Testis (tissue), 2 donors: ENCODE measurements at regions not wholly inside any gene's neighbourhood (a gene's known extent, or its start where the extent isn't known, plus 50 kb on each side); places are given as distances from the start of the nearest gene placed in this dataset.
A peak's percentile ranks its signal among the peaks of the same experiment; 100 is the strongest.

Experiments
- DNase-seq: peaks from one replicate; pipeline ENCODE4 v3.0.0-alpha.2; 2019
- H3K27ac ChIP-seq, 2 donors: fragments of 200-600 bp; sonication (generic); one replicate each; pipeline ENCODE4 v1.5.1; 2019
- H3K27me3 ChIP-seq: fragments of 200-600 bp; sonication (generic); one replicate; pipeline ENCODE4 v1.5.1; 2019
- H3K36me3 ChIP-seq: fragments of 200-600 bp; sonication (generic); one replicate; pipeline ENCODE4 v1.5.1; 2017; ENCODE audit warnings: low read depth; ENCODE audit errors: missing control alignments
- H3K4me1 ChIP-seq: fragments of 200-600 bp; sonication (generic); one replicate; pipeline ENCODE4 v1.5.1; 2019
- H3K4me3 ChIP-seq, 2 donors: fragments of 200-600 bp; sonication (generic); one replicate each; pipeline ENCODE4 v1.5.1; 2017 to 2019
- H3K9me3 ChIP-seq: fragments of 200-600 bp; sonication (generic); one replicate; pipeline ENCODE4 v1.5.1; 2017
- POLR2A ChIP-seq: fragments of 450-650 bp; IDR thresholded peaks from one replicate; pipeline ENCODE4 v1.6.1; 2017; ENCODE audit warnings: antibody characterized with exemption, mild to moderate bottlenecking, moderate library complexity
- WGBS, 2 donors: methylation state at CpG; one replicate each; pipeline ENCODE4 v1.1.5; 2018; 5-methylcytosine and 5-hydroxymethylcytosine counted together
- intact Hi-C: fragments of 100-400 bp; cut with DNase I; formaldehyde crosslinking; loops from one replicate; pipeline ENCODE4 v1.15.1; 2023; ENCODE audit warnings: low total_unique reads
- TF ChIP-seq, protein P1 (sequence below), 3 experiments: fragments of 450-650 bp in 2 of 3; fragments of 200-600 bp in 1 of 3; sonication (generic) in 1 of 3; IDR thresholded peaks; one replicate each; pipeline ENCODE4 v1.5.1; 2016 to 2019; ENCODE audit warnings: antibody characterized with exemption in 3 of 3, mild to moderate bottlenecking in 2 of 3, moderate library complexity in 1 of 3

DNA sequence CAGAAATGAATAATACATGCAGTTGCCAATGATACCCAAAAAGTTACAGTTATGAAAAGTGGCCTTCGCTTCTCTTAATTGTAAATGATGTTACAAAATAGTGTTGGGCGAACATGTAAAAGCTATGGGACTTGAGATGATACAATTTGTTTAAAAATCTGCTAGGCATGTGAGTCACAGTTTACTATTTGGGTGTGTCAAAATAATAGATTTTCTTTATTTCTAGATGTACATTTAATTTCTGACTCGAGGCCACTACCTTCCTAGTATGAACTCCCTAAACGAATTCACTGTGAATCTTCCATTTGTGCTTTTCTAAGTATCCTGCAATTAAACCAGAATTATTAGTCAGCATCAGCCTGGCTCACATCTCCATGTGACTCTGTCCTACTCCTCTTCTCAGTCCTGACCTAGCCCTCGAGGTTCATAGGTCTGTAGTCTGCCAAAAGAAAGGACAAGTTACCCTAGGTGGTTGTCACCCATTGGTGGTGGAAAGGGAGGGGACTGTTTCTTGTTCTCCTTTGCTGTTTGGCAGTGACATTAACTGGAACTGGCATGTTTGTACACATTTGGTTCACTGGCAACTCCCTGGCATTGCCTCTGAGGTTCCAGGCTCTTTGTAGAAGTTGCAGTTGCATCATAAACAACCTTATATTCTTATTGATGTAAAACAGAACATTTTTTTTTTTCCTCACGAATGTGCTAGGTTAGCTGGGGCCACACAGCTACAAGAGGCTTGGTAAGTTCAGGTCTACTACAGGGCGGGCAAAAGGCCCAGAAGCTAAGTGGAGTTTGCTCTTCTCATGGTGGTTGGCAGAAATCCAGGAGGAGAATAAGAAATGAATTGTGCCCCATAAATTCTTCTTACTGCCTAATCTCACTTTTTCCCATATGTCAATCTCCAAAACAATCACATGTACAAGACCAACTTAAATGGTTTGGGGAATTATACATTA is 746.5 kb upstream of the ADAMTS5 start:
- no peak for DNase-seq
- H3K27ac ChIP-seq = no peak overlapping the region
- WGBS, 2 donors = 78 to 81% methylated on average over 7 of the region's 7 CpGs
- no peaks in the 10 kb centered on the region for H3K36me3 ChIP-seq
- no peaks in the 10 kb centered on the region for H3K27me3 ChIP-seq
- no peaks in the 10 kb centered on the region for H3K9me3 ChIP-seq
- intact Hi-C loops = no loop called here
- no peak overlapping the region for H3K4me3 ChIP-seq
- TF ChIP-seq, protein P1, sequence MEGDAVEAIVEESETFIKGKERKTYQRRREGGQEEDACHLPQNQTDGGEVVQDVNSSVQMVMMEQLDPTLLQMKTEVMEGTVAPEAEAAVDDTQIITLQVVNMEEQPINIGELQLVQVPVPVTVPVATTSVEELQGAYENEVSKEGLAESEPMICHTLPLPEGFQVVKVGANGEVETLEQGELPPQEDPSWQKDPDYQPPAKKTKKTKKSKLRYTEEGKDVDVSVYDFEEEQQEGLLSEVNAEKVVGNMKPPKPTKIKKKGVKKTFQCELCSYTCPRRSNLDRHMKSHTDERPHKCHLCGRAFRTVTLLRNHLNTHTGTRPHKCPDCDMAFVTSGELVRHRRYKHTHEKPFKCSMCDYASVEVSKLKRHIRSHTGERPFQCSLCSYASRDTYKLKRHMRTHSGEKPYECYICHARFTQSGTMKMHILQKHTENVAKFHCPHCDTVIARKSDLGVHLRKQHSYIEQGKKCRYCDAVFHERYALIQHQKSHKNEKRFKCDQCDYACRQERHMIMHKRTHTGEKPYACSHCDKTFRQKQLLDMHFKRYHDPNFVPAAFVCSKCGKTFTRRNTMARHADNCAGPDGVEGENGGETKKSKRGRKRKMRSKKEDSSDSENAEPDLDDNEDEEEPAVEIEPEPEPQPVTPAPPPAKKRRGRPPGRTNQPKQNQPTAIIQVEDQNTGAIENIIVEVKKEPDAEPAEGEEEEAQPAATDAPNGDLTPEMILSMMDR (IDR thresholded peaks at IDR 0.05) = no peak
- TF ChIP-seq POLR2A = no peak
- H3K4me1 ChIP-seq = no peaks in the 10 kb centered on the region

DNA sequence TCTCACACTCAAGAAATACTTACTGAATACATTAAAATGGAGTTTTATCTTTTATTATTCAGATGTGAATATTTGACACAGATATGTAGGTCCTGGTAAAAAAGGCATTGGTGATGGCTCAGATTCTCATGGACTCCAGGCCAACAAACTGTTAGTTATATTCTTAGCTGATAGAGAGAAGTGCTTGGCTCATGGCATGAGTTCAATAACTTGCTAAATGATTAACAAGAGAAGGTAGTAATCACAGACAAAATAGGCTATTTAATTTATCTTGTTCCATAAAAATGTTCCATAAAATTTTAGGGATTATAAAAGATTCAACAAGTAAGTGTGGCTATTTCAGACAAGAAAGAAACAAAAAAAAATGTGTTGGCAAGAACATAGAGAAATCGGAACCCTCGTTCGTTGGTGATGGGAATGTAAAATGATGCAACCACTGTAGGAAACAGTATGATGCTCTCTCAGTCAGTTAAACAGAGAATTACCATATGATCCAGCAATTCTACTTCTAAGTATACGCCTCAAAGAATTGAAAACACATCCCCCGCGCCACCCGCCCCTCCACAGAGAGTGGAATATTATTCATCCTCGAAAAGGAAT is 737.8 kb upstream of the ADAMTS5 start:
- Histone ChIP-seq H3K4me3 (no peak overlapping the region), H3K4me1 (no peaks in the 10 kb centered on the region), H3K27ac (no peak overlapping the region), H3K27me3 (no peaks in the 10 kb centered on the region), H3K36me3 (no peaks in the 10 kb centered on the region), H3K9me3 (no peaks in the 10 kb centered on the region)
- no peak for DNase-seq
- TF ChIP-seq POLR2A = no peak
- TF ChIP-seq, protein P1 (IDR thresholded peaks at IDR 0.05) = no peak
- intact Hi-C loops = loop anchor here (5.0 kb wide), 1 partner anchor 857 kb away; the partner anchor contains the start of gene ADAMTS1
- 80 to 84% methylated on average over 8 of the region's 8 CpGs for WGBS, 2 donors

DNA sequence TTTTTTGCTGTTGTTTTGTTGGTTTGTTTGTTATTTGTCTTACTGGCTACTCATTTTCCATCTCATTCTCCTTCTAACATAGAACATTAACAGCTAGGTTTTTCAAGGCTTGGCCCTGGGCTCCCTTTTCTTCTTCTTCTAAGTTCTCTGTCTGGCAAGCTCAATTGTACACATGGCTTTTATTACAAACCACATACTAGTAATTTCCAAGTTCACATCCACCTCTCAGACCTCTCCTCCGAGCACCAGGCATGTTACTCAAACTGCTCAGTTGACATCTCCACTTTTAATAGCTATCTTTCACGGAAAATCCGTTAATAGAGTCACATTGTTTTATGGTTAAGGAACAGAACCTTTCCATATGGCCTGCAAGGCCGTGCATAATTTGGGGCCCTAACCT is 736.9 kb upstream of the ADAMTS5 start:
- 63 to 73% methylated on average over 4 of the region's 4 CpGs for WGBS, 2 donors
- no peak for DNase-seq
- intact Hi-C loops = loop anchor here (5.0 kb wide), 1 partner anchor 856 kb away; the partner anchor contains the start of gene ADAMTS1
- Histone ChIP-seq H3K9me3 (no peaks in the 10 kb centered on the region), H3K36me3 (no peaks in the 10 kb centered on the region), H3K27me3 (no peaks in the 10 kb centered on the region), H3K4me1 (no peaks in the 10 kb centered on the region), H3K27ac (no peak overlapping the region), H3K4me3 (no peak overlapping the region)
- TF ChIP-seq POLR2A = no peak
- TF ChIP-seq, protein P1 (IDR thresholded peaks at IDR 0.05) = no peak

DNA sequence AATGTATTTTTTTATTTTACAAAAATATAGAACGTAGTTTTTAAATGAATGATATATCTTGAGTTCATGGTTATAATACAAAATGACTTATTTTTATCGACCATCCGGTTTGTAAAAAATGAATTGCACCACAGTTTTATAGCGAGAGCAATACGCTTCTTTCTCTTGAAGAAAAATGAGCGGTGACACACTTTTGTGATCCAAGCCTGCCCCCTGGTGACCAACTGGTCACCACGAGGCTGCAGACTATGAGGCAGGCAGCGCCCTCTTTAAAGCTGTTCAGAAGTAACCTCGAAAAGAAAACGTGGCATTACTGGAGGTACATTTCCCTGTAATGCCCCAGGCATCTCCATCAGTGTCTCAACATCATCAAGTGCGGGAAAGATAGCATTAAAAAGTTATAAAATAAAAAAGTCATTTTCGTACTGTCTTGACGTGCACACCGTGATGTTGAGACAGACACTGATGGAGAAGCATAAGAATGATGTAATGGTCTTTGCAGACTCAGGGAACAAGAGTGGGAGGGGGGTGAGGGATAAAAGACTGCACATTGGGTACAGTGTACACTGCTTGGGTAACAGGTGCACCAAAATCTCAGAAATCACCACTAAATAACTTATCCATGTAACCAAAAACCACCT is 734.2 kb upstream of the ADAMTS5 start:
- no peak overlapping the region for H3K27ac ChIP-seq
- H3K36me3 ChIP-seq = no peaks in the 10 kb centered on the region
- no peaks in the 10 kb centered on the region for H3K27me3 ChIP-seq
- WGBS, 2 donors = 23% methylated on average over 14 of the region's 14 CpGs
- no peaks in the 10 kb centered on the region for H3K9me3 ChIP-seq
- TF ChIP-seq, protein P1 (IDR thresholded peaks at IDR 0.05) = peak; percentile 81 to 85 (median 83)
- TF ChIP-seq POLR2A = no peak
- intact Hi-C loops = loop anchor here (5.0 kb wide), 1 partner anchor 854 kb away; the partner anchor contains the start of gene ADAMTS1
- no peaks in the 10 kb centered on the region for H3K4me1 ChIP-seq
- no peak overlapping the region for H3K4me3 ChIP-seq
- peak; percentile 90 for DNase-seq
